Upper lobe of right lung (tissue), 1 donor: ENCODE measurements at regions not wholly inside any gene's neighbourhood (a gene's known extent, or its start where the extent isn't known, plus 50 kb on each side); places are given as distances from the start of the nearest gene placed in this dataset.

Source experiments
- ATAC-seq: fragments of 200-7000 bp; cut with Tn5 transposase; one replicate; pipeline ENCODE4 v1.9.1; 2020; ENCODE audit warnings: mild to moderate bottlenecking, moderate library complexity
- DNase-seq: peaks from one replicate; pipeline ENCODE4 v3.0.0-alpha.2; 2020
- H3K27ac ChIP-seq: fragments of 200-600 bp; one replicate; pipeline ENCODE4 v1.8.0; 2022
- H3K27me3 ChIP-seq: fragments of 200-600 bp; one replicate; pipeline ENCODE4 v1.8.0; 2022; ENCODE audit warnings: mild to moderate bottlenecking
- H3K36me3 ChIP-seq: fragments of 200-600 bp; one replicate; pipeline ENCODE4 v1.8.0; 2022
- H3K4me1 ChIP-seq: fragments of 200-600 bp; one replicate; pipeline ENCODE4 v1.8.0; 2022
- H3K4me3 ChIP-seq: fragments of 200-600 bp; one replicate; pipeline ENCODE4 v1.8.0; 2022; ENCODE audit warnings: mild to moderate bottlenecking
- H3K9me3 ChIP-seq: fragments of 200-600 bp; one replicate; pipeline ENCODE4 v1.8.0; 2022
- CTCF ChIP-seq: fragments of 200-600 bp; IDR thresholded peaks from one replicate; pipeline ENCODE4 v1.8.0; 2022; ENCODE audit warnings: antibody characterized with exemption
- intact Hi-C: fragments of 100-400 bp; cut with DNase I; formaldehyde crosslinking; loops from one replicate; pipeline ENCODE4 v1.11.0; 2022
- donor health status: DM: no; HTN: yes; CAD: no; lungs with severe emphysema.

- H3K9me3 ChIP-seq = no peaks in the 10 kb centered on the region
- no peaks in the 10 kb centered on the region for H3K27me3 ChIP-seq
- H3K4me3 ChIP-seq = no peak overlapping the region
- ATAC-seq (no peak), DNase-seq (no peak)
- H3K27ac ChIP-seq = no peak overlapping the region
- intact Hi-C loops = no loop called here
- no peak for TF ChIP-seq CTCF
- no peaks in the 10 kb centered on the region for H3K36me3 ChIP-seq
- no peaks in the 10 kb centered on the region for H3K4me1 ChIP-seq
Observed at GRCh38 chr1:56266359-56266758, 313.0 kb downstream of the PLPP3 start.

- no peak for TF ChIP-seq CTCF
- intact Hi-C loops = no loop called here
- no peaks in the 10 kb centered on the region for H3K9me3 ChIP-seq
- no peak overlapping the region for H3K27ac ChIP-seq
- no peaks in the 10 kb centered on the region for H3K27me3 ChIP-seq
- H3K36me3 ChIP-seq = no peaks in the 10 kb centered on the region
- no peak for DNase-seq
- H3K4me1 ChIP-seq = no peaks in the 10 kb centered on the region
- H3K4me3 ChIP-seq = no peak overlapping the region
- ATAC-seq = no peak
Observed at GRCh38 chr1:56265216-56265615, 314.1 kb downstream of the PLPP3 start.

- ATAC-seq (no peak), DNase-seq (no peak)
- no peaks in the 10 kb centered on the region for H3K36me3 ChIP-seq
- no peak for TF ChIP-seq CTCF
- no peak overlapping the region for H3K4me3 ChIP-seq
- no peaks in the 10 kb centered on the region for H3K9me3 ChIP-seq
- intact Hi-C loops = no loop called here
- no peaks in the 10 kb centered on the region for H3K4me1 ChIP-seq
- no peak overlapping the region for H3K27ac ChIP-seq
- H3K27me3 ChIP-seq = no peaks in the 10 kb centered on the region
Observed at GRCh38 chr1:56263908-56264307, 315.5 kb downstream of the PLPP3 start.

GRCh38 chr1:56258371-56258770, 321.0 kb downstream of the PLPP3 start:
- TF ChIP-seq CTCF = no peak
- ATAC-seq = no peak
- H3K4me1 ChIP-seq = peaks cover 14% of the 10 kb centered on the region
- no peak overlapping the region for H3K27ac ChIP-seq
- H3K36me3 ChIP-seq = no peaks in the 10 kb centered on the region
- H3K27me3 ChIP-seq = no peaks in the 10 kb centered on the region
- no peak for DNase-seq
- intact Hi-C loops = no loop called here
- no peaks in the 10 kb centered on the region for H3K9me3 ChIP-seq
- H3K4me3 ChIP-seq = no peak overlapping the region

DNA sequence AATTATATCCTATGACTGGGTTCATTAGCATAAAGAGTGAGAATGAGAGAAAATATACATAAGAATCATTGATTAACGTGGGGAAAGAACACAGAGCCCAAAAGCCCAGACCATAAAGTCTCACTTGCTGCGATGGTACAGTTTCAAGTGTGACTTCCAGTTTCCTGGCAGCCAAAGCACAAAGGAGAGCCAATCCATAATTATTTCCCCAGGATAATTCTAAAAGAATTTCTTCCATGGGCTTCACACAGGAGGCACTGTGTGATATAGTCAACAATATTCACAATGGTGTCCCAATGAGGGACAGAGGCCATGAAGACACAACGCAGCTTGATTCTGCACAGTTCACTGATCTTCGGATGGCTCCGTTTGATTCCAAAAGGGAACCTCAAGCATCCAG, 321.6 kb downstream of the PLPP3 start:
- TF ChIP-seq CTCF = no peak
- H3K4me1 ChIP-seq = peaks cover 14% of the 10 kb centered on the region
- no peak overlapping the region for H3K27ac ChIP-seq
- intact Hi-C loops = no loop called here
- H3K4me3 ChIP-seq = no peak overlapping the region
- H3K36me3 ChIP-seq = no peaks in the 10 kb centered on the region
- H3K27me3 ChIP-seq = no peaks in the 10 kb centered on the region
- DNase-seq (no peak), ATAC-seq (no peak)
- no peaks in the 10 kb centered on the region for H3K9me3 ChIP-seq
